ENCODE measurements at regions not wholly inside any gene's neighbourhood (a gene's known extent, or its start where the extent isn't known, plus 50 kb on each side); places are given as distances from the start of the nearest gene placed in this dataset.

DNA sequence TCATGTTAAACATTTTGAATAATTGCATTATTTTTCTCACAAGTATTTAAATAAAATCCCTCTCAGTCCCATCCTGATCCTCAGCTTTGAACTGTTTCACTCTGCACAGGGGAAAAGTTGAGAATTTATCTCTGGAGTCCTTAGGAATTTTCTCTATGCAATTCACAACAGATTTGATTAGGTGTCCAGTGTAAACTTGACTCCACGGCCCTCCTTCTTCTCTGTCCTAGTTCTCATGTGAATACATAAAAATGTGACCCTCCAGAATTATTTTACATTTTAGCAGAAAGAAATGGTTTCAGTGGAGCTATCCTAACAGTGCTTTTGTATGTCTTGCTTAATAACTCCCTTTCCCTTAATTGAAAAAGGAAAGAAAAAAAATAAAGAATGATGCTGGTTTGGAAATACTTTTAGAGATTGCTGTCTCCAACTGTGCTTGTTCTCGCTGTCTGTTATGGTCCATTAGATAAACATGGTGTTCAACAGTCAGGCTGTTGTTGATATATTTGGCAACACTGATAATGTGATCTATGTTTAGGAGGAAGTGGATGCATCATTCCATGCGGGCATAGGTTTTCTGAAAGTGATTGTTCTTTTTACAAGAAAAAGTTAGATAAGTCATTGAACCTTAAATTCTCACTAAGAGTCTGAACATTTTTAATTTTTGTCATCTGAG lies 599.4 kb upstream of the CITED2 start (continued):
- TF ChIP-seq XRCC5 (IDR thresholded peaks at IDR 0.05; ENCODE audit: low read depth, low read length) (no peak), TFAM (CRISPR knock-in tag; conservative IDR thresholded peaks at IDR 0.05) (no peak), ATF7 (IDR thresholded peaks at IDR 0.05) (peak; percentile 54; the same call in 1 of the 2 replicates), POLR2A (conservative IDR thresholded peaks at IDR 0.05) (no peak), PTTG1 (tag; IDR thresholded peaks at IDR 0.05; ENCODE audit: low read depth) (no peak), ZNF165 (CRISPR knock-in tag; IDR thresholded peaks at IDR 0.05; ENCODE audit: borderline replicate concordance) (no peak), ZNF197 (CRISPR knock-in tag; IDR thresholded peaks at IDR 0.05; ENCODE audit: low read depth) (no peak), SOX6 (IDR thresholded peaks at IDR 0.05) (peak; percentile 92), NFRKB (IDR thresholded peaks at IDR 0.05; ENCODE audit: low read depth) (no peak), JUN (IDR thresholded peaks at IDR 0.05; ENCODE audit: borderline replicate concordance, low read depth, low read length) (peak; percentile 51; the same call in 1 of the 2 replicates), JUN (CRISPR knock-in tag; IDR thresholded peaks at IDR 0.05; ENCODE audit: borderline replicate concordance) (no peak), FOXA3 (CRISPR knock-in tag; conservative IDR thresholded peaks at IDR 0.05 in 1 of 2, IDR thresholded peaks at IDR 0.05 in 1 of 2) (peak in 1 of 2 experiments; percentile 86; a peak in 2 of 4 replicates), KDM4B (IDR thresholded peaks at IDR 0.05; ENCODE audit: borderline replicate concordance in 2 of 2, low read depth in 1 of 2) (no peak), CHAMP1 (IDR thresholded peaks at IDR 0.05) (peak; percentile 77), POLR2G (IDR thresholded peaks at IDR 0.05; ENCODE audit: low read depth, low read length) (no peak), POLR2AphosphoS5 (IDR thresholded peaks at IDR 0.05; ENCODE audit: control insufficient read depth, insufficient read depth, low read depth, low read length) (peak; percentile 49; the same call in 1 of the 2 replicates), ZBTB9 (CRISPR knock-in tag; IDR thresholded peaks at IDR 0.05) (no peak), TCFL5 (CRISPR knock-in tag; conservative IDR thresholded peaks at IDR 0.05) (no peak)
- TF ChIP-seq, protein P1, sequence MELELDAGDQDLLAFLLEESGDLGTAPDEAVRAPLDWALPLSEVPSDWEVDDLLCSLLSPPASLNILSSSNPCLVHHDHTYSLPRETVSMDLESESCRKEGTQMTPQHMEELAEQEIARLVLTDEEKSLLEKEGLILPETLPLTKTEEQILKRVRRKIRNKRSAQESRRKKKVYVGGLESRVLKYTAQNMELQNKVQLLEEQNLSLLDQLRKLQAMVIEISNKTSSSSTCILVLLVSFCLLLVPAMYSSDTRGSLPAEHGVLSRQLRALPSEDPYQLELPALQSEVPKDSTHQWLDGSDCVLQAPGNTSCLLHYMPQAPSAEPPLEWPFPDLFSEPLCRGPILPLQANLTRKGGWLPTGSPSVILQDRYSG (tag; conservative IDR thresholded peaks at IDR 0.05; ENCODE audit: low read depth) = no peak
- TF ChIP-seq, protein P2, sequence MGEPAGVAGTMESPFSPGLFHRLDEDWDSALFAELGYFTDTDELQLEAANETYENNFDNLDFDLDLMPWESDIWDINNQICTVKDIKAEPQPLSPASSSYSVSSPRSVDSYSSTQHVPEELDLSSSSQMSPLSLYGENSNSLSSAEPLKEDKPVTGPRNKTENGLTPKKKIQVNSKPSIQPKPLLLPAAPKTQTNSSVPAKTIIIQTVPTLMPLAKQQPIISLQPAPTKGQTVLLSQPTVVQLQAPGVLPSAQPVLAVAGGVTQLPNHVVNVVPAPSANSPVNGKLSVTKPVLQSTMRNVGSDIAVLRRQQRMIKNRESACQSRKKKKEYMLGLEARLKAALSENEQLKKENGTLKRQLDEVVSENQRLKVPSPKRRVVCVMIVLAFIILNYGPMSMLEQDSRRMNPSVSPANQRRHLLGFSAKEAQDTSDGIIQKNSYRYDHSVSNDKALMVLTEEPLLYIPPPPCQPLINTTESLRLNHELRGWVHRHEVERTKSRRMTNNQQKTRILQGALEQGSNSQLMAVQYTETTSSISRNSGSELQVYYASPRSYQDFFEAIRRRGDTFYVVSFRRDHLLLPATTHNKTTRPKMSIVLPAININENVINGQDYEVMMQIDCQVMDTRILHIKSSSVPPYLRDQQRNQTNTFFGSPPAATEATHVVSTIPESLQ (CRISPR knock-in tag; IDR thresholded peaks at IDR 0.05) = no peak
- TF ChIP-seq, protein P3, sequence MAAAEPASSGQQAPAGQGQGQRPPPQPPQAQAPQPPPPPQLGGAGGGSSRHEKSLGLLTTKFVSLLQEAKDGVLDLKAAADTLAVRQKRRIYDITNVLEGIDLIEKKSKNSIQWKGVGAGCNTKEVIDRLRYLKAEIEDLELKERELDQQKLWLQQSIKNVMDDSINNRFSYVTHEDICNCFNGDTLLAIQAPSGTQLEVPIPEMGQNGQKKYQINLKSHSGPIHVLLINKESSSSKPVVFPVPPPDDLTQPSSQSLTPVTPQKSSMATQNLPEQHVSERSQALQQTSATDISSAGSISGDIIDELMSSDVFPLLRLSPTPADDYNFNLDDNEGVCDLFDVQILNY (CRISPR knock-in tag; IDR thresholded peaks at IDR 0.05) = no peak

All from K562 (cell line).